Cardiac fibroblast (primary cell): ENCODE measurements at regions not wholly inside any gene's neighbourhood (a gene's known extent, or its start where the extent isn't known, plus 50 kb on each side); places are given as distances from the start of the nearest gene placed in this dataset.

Source experiments
- DNase-seq, 2 donors: peaks; one replicate each; pipeline versions ENCODE4 v3.0.0 to v3.0.0-alpha.2; 2010; ENCODE audit warnings: low read depth in 2 of 2
- H3K4me3 ChIP-seq, 2 donors: replicated peaks in 1 of 2; 1 replicate in 1 of 2; 2 replicates in 1 of 2; pipeline ENCODE4 v1.5.1; 2011; ENCODE audit warnings: low read depth in 2 of 2, low read length in 2 of 2, mild to moderate bottlenecking in 2 of 2, moderate library complexity in 1 of 2
- TF ChIP-seq, protein P1 (sequence below): IDR thresholded peaks from one replicate; pipeline ENCODE4 v1.5.1; 2011; ENCODE audit warnings: low read depth, mild to moderate bottlenecking, low read length, inconsistent platforms

DNA sequence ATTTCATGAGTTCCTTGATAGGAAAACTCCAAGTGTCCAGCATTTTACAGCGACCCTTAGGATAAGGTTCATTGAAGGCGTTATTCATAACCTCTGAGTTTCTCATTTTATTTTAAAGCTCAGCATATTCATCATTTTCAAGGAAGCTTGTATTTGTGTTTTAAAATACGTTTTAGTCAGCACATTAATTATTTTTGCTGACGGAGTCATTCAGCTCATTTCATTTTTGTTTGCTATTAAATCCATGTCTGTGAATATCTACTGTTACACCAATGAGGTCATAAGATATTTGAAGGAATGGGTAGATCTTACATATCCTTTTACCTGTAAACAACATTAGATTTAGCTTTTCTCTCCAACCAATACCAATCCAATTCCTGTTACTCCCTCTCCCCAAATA lies 1766.3 kb upstream of the PCDH10 start:
- DNase-seq: no peak
- no peak overlapping the region for H3K4me3 ChIP-seq
- TF ChIP-seq, protein P1, sequence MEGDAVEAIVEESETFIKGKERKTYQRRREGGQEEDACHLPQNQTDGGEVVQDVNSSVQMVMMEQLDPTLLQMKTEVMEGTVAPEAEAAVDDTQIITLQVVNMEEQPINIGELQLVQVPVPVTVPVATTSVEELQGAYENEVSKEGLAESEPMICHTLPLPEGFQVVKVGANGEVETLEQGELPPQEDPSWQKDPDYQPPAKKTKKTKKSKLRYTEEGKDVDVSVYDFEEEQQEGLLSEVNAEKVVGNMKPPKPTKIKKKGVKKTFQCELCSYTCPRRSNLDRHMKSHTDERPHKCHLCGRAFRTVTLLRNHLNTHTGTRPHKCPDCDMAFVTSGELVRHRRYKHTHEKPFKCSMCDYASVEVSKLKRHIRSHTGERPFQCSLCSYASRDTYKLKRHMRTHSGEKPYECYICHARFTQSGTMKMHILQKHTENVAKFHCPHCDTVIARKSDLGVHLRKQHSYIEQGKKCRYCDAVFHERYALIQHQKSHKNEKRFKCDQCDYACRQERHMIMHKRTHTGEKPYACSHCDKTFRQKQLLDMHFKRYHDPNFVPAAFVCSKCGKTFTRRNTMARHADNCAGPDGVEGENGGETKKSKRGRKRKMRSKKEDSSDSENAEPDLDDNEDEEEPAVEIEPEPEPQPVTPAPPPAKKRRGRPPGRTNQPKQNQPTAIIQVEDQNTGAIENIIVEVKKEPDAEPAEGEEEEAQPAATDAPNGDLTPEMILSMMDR: no peak

DNA sequence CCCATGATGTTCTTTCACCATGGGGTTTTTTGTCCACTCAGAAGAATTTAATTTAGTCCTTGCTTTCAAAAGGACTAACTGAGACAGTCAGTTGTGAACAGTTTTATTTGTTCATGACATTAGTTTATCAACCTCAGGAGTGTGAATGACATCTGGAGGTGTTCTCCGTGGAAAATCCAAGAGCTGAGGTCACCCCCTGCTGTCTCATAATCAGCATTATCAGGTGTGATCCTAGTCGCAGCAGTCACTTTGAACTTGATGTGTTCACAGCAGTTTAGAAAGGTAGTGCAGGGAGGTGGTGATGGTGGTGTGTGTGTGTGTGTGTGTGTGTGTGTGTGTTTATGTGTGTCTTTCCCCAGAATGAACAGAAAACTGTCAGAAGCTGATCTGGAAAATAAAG lies 1760.8 kb upstream of the PCDH10 start:
- H3K4me3 ChIP-seq: no peak overlapping the region
- TF ChIP-seq, protein P1: no peak
- DNase-seq: no peak

DNA sequence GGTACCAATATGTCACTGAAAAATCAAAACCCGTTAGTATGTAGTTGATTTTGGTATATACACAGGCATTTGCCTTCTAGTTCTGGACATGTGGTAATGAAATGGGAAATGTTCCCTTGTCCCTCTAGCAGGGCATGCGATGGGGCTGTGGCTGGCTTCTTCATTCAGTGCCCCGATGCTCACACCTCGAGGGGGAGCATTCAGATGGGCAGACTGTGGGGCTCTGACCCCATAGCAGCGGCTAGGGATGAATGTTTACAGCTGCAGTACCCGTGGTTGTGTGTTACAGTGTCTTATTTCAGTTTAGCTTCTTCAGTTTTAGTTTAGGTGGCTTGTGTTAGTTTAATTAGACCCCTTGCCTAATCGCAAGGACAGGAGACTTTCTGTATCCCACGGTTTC lies 1741.0 kb upstream of the PCDH10 start:
- TF ChIP-seq, protein P1: no peak
- no peak for DNase-seq
- no peak overlapping the region for H3K4me3 ChIP-seq

DNA sequence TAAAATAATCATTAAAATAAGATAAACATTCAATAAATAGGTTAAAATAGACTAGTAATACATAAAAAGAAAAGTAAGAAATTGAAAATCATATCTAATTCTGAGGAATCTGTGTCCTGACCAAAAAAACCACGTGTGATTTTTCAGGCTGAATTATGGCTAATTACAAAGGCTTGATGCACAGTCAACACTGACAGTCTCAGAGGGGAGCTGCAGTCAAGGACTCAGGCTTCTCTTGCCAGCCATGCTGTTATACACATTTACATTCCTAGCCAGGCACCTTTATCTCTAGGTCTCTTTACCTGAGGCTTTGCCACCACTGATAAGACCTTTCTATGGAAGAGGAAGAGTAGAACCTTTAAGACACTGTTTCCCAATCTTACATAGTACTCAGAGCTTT lies 1737.7 kb upstream of the PCDH10 start:
- no peak for DNase-seq
- H3K4me3 ChIP-seq: no peak overlapping the region
- TF ChIP-seq, protein P1: no peak

DNA sequence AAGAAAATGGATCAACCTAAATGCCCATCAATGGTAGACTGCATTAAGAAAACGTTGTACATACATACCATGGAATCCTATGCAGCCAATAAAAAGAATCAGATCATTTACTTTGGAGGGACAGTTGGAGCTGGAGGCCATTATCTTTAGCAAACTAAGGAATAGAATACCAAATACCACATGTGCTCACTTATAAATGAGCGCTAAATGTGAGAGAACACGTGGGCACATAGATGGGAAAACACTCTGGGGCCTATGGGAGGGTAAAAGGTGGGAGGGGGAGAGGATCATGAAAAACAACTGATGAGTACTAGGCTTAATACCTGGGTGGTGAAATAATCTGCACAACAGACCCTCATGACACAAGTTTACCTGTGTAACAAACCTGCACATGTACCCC lies 1729.9 kb upstream of the PCDH10 start:
- H3K4me3 ChIP-seq: no peak overlapping the region
- TF ChIP-seq, protein P1: no peak
- no peak for DNase-seq

DNA sequence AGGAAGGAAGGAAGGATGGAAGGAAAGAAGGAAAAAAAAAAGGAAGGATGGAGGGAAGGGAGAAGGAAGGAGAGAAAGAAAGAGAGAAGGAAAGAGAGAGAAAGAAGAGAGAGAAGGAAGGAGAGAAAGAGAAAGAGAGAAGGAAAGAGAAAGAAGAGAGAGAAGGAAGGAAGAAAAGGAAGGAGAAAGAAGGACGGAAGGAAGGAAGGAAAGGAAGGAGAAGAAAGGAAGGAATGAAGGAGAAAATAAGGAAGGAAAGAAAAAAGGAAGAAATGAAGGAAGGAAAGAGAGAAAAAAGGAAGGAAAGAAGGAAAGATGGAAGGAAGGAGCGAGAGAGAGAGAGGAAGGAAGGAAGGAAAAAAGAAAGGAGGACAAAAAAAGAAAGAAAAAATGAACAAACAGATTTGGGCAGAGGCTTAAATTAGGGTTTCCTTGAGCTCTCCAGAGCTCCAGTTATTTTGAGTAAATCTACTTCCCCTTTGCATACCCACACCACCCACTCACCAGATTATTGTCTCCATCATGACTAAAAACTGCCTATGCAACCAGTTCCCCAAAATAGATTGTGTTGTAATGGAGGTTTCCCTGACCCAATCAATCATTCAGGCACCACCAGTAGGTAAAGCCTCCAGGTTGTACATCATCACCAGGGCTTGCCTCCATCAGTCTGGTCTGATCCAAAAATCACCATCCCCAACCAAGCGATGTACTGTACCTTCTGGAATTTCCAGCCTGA lies 1722.9 kb upstream of the PCDH10 start:
- TF ChIP-seq, protein P1: no peak
- no peak for DNase-seq
- H3K4me3 ChIP-seq: no peak overlapping the region

DNA sequence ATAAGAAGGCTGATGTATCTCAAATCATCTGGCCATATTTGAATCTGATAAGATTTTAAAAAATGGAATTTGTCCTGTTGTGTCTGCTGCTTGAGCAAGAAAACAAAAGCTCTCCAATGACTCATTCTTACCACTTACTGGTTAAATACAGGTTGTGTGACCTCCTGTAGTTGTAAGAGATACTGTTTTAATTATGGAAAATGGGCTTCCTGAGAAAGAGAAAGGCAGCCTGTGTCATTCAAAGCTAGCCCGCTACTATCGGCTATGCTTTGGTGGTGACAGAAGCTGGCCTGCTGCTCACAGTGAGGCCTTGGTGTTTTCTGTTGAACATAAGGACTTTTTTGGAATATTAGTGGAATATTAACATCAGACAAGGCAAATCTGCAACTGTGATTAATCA lies 1722.1 kb upstream of the PCDH10 start:
- H3K4me3 ChIP-seq: no peak overlapping the region
- TF ChIP-seq, protein P1: no peak
- no peak for DNase-seq
